ENCODE measurements at regions not wholly inside any gene's neighbourhood (a gene's known extent, or its start where the extent isn't known, plus 50 kb on each side); places are given as distances from the start of the nearest gene placed in this dataset.

DNA sequence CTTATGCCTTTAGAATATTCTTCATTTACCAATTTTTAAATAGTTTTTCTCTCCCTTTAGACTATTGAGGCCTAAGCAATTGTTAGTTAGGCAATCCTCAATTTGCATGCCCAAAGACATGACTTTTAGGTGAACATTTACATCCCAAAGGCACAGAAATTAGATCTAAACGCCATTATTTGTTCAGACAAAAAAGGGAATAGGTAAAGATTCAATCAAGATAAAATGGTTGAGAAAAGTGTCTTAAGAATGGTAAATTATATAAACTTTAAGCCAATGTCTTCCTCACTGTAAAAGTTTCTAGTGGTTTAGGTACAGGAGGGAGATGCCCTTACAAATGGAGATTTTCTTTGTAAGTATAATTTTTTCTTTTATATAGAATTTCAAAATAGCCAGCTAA is 50.2 kb upstream of the MME start:
- Histone ChIP-seq H3K9ac (ENCODE audit: low read length) (peak overlapping the region; percentile 81), H3K27ac (ENCODE audit: low read length, poor library complexity, severe bottlenecking) (no peak overlapping the region), H3K4me1 (ENCODE audit: control insufficient read depth, insufficient read depth, low read depth, low read length) (peaks cover 2% of the 10 kb centered on the region), H3K27me3 (ENCODE audit: control insufficient read depth in 1 of 2, insufficient read depth in 1 of 2, low read length in 2 of 2) (no peaks in the 10 kb centered on the region), H2AFZ (ENCODE audit: low read depth, low read length) (no peak overlapping the region), H3K4ac (ENCODE audit: low read depth in 1 of 2, low read length in 2 of 2) (no peak overlapping the region), H3K36me3 (ENCODE audit: control insufficient read depth in 1 of 2, insufficient read depth in 2 of 2, low read depth in 1 of 2, low read length in 2 of 2) (no peaks in the 10 kb centered on the region), H3K4me2 (ENCODE audit: low read length, poor library complexity, severe bottlenecking) (no peak overlapping the region), H3K9me3 (ENCODE audit: control insufficient read depth, low read length) (no peaks in the 10 kb centered on the region), H3K4me3 (ENCODE audit: insufficient read depth in 1 of 2, low read depth in 1 of 2, low read length in 2 of 2) (no peak overlapping the region), H2BK15ac (ENCODE audit: low read depth, poor library complexity, severe bottlenecking) (no peak overlapping the region), H2AK5ac (ENCODE audit: low read length, severe bottlenecking) (no peak overlapping the region), H3K14ac (ENCODE audit: low read length in 2 of 2) (no peak overlapping the region), H2BK120ac (ENCODE audit: low read depth, low read length) (no peak overlapping the region), H3K18ac (ENCODE audit: low read depth in 1 of 2, low read length in 2 of 2) (no peak overlapping the region), H3K23ac (ENCODE audit: low read length in 2 of 2) (no peak overlapping the region), H2BK5ac (ENCODE audit: low read depth, low read length, poor library complexity, severe bottlenecking) (no peak overlapping the region), H4K91ac (ENCODE audit: low read length) (no peak overlapping the region), H4K8ac (ENCODE audit: low read length) (no peak overlapping the region), H2BK12ac (ENCODE audit: low read length in 2 of 2) (no peak overlapping the region), H3K79me1 (replicated peaks; ENCODE audit: low read length, poor library complexity, severe bottlenecking) (no peaks in the 10 kb centered on the region)
- no CpG with 5 or more reads among the region's 1 CpG for WGBS
- DNase-seq = no peak

DNA sequence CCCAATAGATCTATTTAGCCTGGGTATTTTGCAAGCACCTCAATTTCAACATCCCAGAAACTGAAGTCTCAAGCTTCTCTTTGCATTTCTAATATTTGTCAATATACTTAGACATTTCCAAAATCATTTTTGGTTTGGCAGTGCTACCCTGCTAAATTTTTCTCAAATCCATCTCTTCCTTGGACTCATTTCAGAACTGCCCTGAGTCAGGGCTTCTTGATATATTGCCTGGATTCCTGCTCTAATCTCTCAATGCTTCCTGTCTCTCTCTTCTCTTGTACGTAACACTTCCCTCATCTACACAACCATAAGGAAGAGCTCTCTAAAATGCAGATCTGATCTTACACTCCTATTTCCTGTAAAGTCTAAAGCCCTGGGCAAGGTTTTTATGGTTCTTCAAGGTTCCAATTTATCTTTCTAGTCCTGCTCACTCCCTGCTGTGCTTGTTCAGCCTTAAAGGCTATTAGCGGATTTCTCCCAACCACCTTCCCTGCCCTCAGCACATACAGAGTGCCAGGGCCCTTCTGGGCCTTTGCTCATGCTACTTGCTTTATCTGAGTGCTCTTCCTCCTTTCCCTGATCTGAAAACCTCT is 53.0 kb upstream of the MME start:
- Histone ChIP-seq H4K8ac (ENCODE audit: low read length) (peak overlapping the region; percentile 47), H3K4me2 (ENCODE audit: low read length, poor library complexity, severe bottlenecking) (no peak overlapping the region), H3K18ac (ENCODE audit: low read depth in 1 of 2, low read length in 2 of 2) (peak overlapping the region in 1 of 2 experiments; percentile 69), H3K79me1 (replicated peaks; ENCODE audit: low read length, poor library complexity, severe bottlenecking) (no peaks in the 10 kb centered on the region), H3K27me3 (ENCODE audit: control insufficient read depth in 1 of 2, insufficient read depth in 1 of 2, low read length in 2 of 2) (no peaks in the 10 kb centered on the region), H3K4me1 (ENCODE audit: control insufficient read depth, insufficient read depth, low read depth, low read length) (peaks cover 6% of the 10 kb centered on the region), H2BK5ac (ENCODE audit: low read depth, low read length, poor library complexity, severe bottlenecking) (no peak overlapping the region), H2BK120ac (ENCODE audit: low read depth, low read length) (no peak overlapping the region), H3K4me3 (ENCODE audit: insufficient read depth in 1 of 2, low read depth in 1 of 2, low read length in 2 of 2) (no peak overlapping the region), H2BK15ac (ENCODE audit: low read depth, poor library complexity, severe bottlenecking) (no peak overlapping the region), H4K91ac (ENCODE audit: low read length) (no peak overlapping the region), H3K14ac (ENCODE audit: low read length in 2 of 2) (no peak overlapping the region), H2AK5ac (ENCODE audit: low read length, severe bottlenecking) (no peak overlapping the region), H3K27ac (ENCODE audit: low read length, poor library complexity, severe bottlenecking) (peak overlapping the region; percentile 74), H2BK12ac (ENCODE audit: low read length in 2 of 2) (no peak overlapping the region), H3K4ac (ENCODE audit: low read depth in 1 of 2, low read length in 2 of 2) (no peak overlapping the region), H2AFZ (ENCODE audit: low read depth, low read length) (no peak overlapping the region), H3K23ac (ENCODE audit: low read length in 2 of 2) (no peak overlapping the region), H3K9me3 (ENCODE audit: control insufficient read depth, low read length) (no peaks in the 10 kb centered on the region), H3K9ac (ENCODE audit: low read length) (peak overlapping the region; percentile 77), H3K36me3 (ENCODE audit: control insufficient read depth in 1 of 2, insufficient read depth in 2 of 2, low read depth in 1 of 2, low read length in 2 of 2) (no peaks in the 10 kb centered on the region)
- 21% methylated on average over 2 of the region's 2 CpGs for WGBS
- DNase-seq = peak; percentile 63

DNA sequence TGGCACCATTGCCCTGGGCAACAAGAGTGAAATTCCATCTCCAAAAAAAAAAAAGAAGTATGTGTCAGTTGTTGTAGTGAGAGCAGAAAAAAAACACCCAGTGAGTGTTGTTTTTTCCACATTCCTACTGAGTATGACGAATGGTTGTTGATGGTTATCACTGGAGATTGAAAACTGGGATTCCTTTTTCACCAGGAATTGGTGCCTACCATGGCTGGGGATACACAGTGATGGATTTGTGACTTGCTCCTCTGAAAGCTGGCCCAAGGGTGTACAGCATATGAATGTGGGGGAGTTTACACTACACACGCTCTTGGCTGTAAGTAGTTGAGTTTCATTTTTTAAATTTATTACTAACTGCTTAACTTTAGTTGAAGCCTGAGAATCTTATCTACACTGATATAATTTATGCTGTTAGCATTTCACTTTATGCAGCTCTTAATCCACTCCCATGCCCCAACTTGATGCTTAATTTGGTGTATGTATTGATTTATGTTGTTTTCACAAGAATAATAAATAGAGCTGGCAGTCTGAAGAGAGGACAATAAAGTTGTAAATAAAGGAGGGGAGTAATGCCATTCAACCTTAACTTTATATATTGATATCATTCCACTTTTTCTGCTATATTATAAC is 56.0 kb upstream of the MME start:
- 20% methylated on average over 1 of the region's 2 CpGs for WGBS
- Histone ChIP-seq H2BK15ac (ENCODE audit: low read depth, poor library complexity, severe bottlenecking) (no peak overlapping the region), H3K23ac (ENCODE audit: low read length in 2 of 2) (no peak overlapping the region), H3K4me2 (ENCODE audit: low read length, poor library complexity, severe bottlenecking) (no peak overlapping the region), H3K79me1 (replicated peaks; ENCODE audit: low read length, poor library complexity, severe bottlenecking) (no peaks in the 10 kb centered on the region), H3K4me3 (ENCODE audit: insufficient read depth in 1 of 2, low read depth in 1 of 2, low read length in 2 of 2) (no peak overlapping the region), H3K9me3 (ENCODE audit: control insufficient read depth, low read length) (no peaks in the 10 kb centered on the region), H3K36me3 (ENCODE audit: control insufficient read depth in 1 of 2, insufficient read depth in 2 of 2, low read depth in 1 of 2, low read length in 2 of 2) (no peaks in the 10 kb centered on the region), H2BK12ac (ENCODE audit: low read length in 2 of 2) (no peak overlapping the region), H2BK120ac (ENCODE audit: low read depth, low read length) (no peak overlapping the region), H2BK5ac (ENCODE audit: low read depth, low read length, poor library complexity, severe bottlenecking) (no peak overlapping the region), H3K27ac (ENCODE audit: low read length, poor library complexity, severe bottlenecking) (no peak overlapping the region), H3K9ac (ENCODE audit: low read length) (no peak overlapping the region), H2AFZ (ENCODE audit: low read depth, low read length) (no peak overlapping the region), H3K27me3 (ENCODE audit: control insufficient read depth in 1 of 2, insufficient read depth in 1 of 2, low read length in 2 of 2) (no peaks in the 10 kb centered on the region), H3K14ac (ENCODE audit: low read length in 2 of 2) (no peak overlapping the region), H3K18ac (ENCODE audit: low read depth in 1 of 2, low read length in 2 of 2) (no peak overlapping the region), H4K8ac (ENCODE audit: low read length) (no peak overlapping the region), H3K4me1 (ENCODE audit: control insufficient read depth, insufficient read depth, low read depth, low read length) (peaks cover 6% of the 10 kb centered on the region), H2AK5ac (ENCODE audit: low read length, severe bottlenecking) (no peak overlapping the region), H3K4ac (ENCODE audit: low read depth in 1 of 2, low read length in 2 of 2) (no peak overlapping the region), H4K91ac (ENCODE audit: low read length) (no peak overlapping the region)
- peak; percentile 64 for DNase-seq

DNA sequence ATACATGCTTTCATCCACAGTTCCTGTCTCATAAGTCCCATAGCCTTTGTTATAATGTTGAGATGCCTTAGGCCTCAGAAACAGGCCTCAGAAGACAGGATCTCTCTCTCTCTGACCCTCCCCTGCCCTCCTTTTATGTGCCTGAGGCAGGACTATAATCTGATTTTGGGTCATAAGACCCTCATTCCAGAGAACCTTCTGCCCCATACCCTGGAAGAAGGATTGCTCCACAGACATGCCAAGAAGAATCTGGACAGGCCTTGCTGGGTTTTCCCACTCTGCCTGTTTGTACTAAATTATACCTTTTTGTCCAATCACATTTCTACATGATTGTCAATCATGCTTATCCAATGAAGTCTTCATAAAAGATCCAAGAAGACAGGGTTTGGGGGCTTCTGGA is 57.2 kb upstream of the MME start:
- Histone ChIP-seq H3K79me1 (replicated peaks; ENCODE audit: low read length, poor library complexity, severe bottlenecking) (no peaks in the 10 kb centered on the region), H2AFZ (ENCODE audit: low read depth, low read length) (no peak overlapping the region), H3K27me3 (ENCODE audit: control insufficient read depth in 1 of 2, insufficient read depth in 1 of 2, low read length in 2 of 2) (no peaks in the 10 kb centered on the region), H4K8ac (ENCODE audit: low read length) (no peak overlapping the region), H2BK12ac (ENCODE audit: low read length in 2 of 2) (no peak overlapping the region), H3K4me3 (ENCODE audit: insufficient read depth in 1 of 2, low read depth in 1 of 2, low read length in 2 of 2) (no peak overlapping the region), H2BK5ac (ENCODE audit: low read depth, low read length, poor library complexity, severe bottlenecking) (no peak overlapping the region), H4K91ac (ENCODE audit: low read length) (no peak overlapping the region), H3K9me3 (ENCODE audit: control insufficient read depth, low read length) (no peaks in the 10 kb centered on the region), H3K27ac (ENCODE audit: low read length, poor library complexity, severe bottlenecking) (no peak overlapping the region), H3K9ac (ENCODE audit: low read length) (no peak overlapping the region), H2BK120ac (ENCODE audit: low read depth, low read length) (no peak overlapping the region), H2AK5ac (ENCODE audit: low read length, severe bottlenecking) (no peak overlapping the region), H3K4ac (ENCODE audit: low read depth in 1 of 2, low read length in 2 of 2) (peak overlapping the region in 1 of 2 experiments; percentile 37), H3K4me1 (ENCODE audit: control insufficient read depth, insufficient read depth, low read depth, low read length) (peaks cover 6% of the 10 kb centered on the region), H2BK15ac (ENCODE audit: low read depth, poor library complexity, severe bottlenecking) (no peak overlapping the region), H3K14ac (ENCODE audit: low read length in 2 of 2) (no peak overlapping the region), H3K36me3 (ENCODE audit: control insufficient read depth in 1 of 2, insufficient read depth in 2 of 2, low read depth in 1 of 2, low read length in 2 of 2) (no peaks in the 10 kb centered on the region), H3K23ac (ENCODE audit: low read length in 2 of 2) (no peak overlapping the region), H3K4me2 (ENCODE audit: low read length, poor library complexity, severe bottlenecking) (no peak overlapping the region), H3K18ac (ENCODE audit: low read depth in 1 of 2, low read length in 2 of 2) (peak overlapping the region; percentile 48 to 59)
- DNase-seq = no peak

Data from mesenchymal stem cell (in vitro differentiated cells and primary cell).